Stimulated activated CD4-positive, alpha-beta T cell treated with anti-CD3 and anti-CD28 coated beads, Interleukin-15, amount 100 ng/mL, for 24 hours (primary cell): ENCODE measurements at regions not wholly inside any gene's neighbourhood (a gene's known extent, or its start where the extent isn't known, plus 50 kb on each side); places are given as distances from the start of the nearest gene placed in this dataset.
A peak's percentile ranks its signal among the peaks of the same experiment; 100 is the strongest.
"Not testable (repeated sequence)": the region's sequence is repeated elsewhere in the genome, so short reads cannot be mapped to it uniquely, and the experiment has no call there.

ENCODE experiments used
- DNase-seq: peaks from one replicate; pipeline ENCODE4 v3.0.0-alpha.2; 2020

GRCh38 chr21:14058566-14058965 lies 152.2 kb downstream of the LIPI start:
- DNase-seq: no peak

GRCh38 chr21:14057841-14058481 lies 152.8 kb downstream of the LIPI start:
- not testable (repeated sequence) for DNase-seq

GRCh38 chr21:14057313-14057712 lies 153.4 kb downstream of the LIPI start:
- no peak for DNase-seq

GRCh38 chr21:14056771-14057191 lies 154.0 kb downstream of the LIPI start:
- no peak for DNase-seq

- not testable (repeated sequence) for DNase-seq
Measured at GRCh38 chr21:14055746-14056515, 154.8 kb downstream of the LIPI start.

GRCh38 chr21:14054682-14055081 lies 156.1 kb downstream of the LIPI start:
- no peak for DNase-seq

- DNase-seq: no peak
Measured at GRCh38 chr21:14050121-14050520, 160.6 kb downstream of the LIPI start.

- DNase-seq: no peak
Measured at GRCh38 chr21:14046401-14046800, 164.4 kb downstream of the LIPI start.

- DNase-seq: no peak
Measured at GRCh38 chr21:14040386-14040785, 170.4 kb downstream of the LIPI start.

GRCh38 chr21:14028619-14029018 lies 182.1 kb downstream of the LIPI start:
- DNase-seq: not testable (repeated sequence)

- peak; percentile 93 for DNase-seq
Measured at GRCh38 chr21:14027235-14027869, 183.4 kb downstream of the LIPI start.

GRCh38 chr21:14020108-14020507 lies 190.6 kb downstream of the LIPI start:
- not testable (repeated sequence) for DNase-seq

- DNase-seq: not testable (repeated sequence)
Measured at GRCh38 chr21:14015841-14016240, 194.9 kb downstream of the LIPI start.

GRCh38 chr21:14013623-14014498 lies 196.9 kb downstream of the LIPI start:
- not testable (repeated sequence) for DNase-seq

GRCh38 chr21:14013056-14013603 lies 197.6 kb downstream of the LIPI start:
- DNase-seq: no peak

- no peak for DNase-seq
Measured at GRCh38 chr21:14012409-14012808, 198.3 kb downstream of the LIPI start.

GRCh38 chr21:14011751-14012150 lies 199.0 kb downstream of the LIPI start:
- DNase-seq: not testable (repeated sequence)

GRCh38 chr21:14011149-14011548 lies 199.6 kb downstream of the LIPI start:
- not testable (repeated sequence) for DNase-seq

GRCh38 chr21:14010729-14011128 lies 200.0 kb downstream of the LIPI start:
- no peak for DNase-seq

- DNase-seq: not testable (repeated sequence)
Measured at GRCh38 chr21:14009990-14010389, 200.8 kb downstream of the LIPI start.

GRCh38 chr21:14009238-14009981 lies 201.3 kb downstream of the LIPI start:
- DNase-seq: not testable (repeated sequence)

GRCh38 chr21:14008436-14008835 lies 202.3 kb downstream of the LIPI start:
- DNase-seq: not testable (repeated sequence)
